ENCODE measurements at regions not wholly inside any gene's neighbourhood (a gene's known extent, or its start where the extent isn't known, plus 50 kb on each side); places are given as distances from the start of the nearest gene placed in this dataset.

DNA sequence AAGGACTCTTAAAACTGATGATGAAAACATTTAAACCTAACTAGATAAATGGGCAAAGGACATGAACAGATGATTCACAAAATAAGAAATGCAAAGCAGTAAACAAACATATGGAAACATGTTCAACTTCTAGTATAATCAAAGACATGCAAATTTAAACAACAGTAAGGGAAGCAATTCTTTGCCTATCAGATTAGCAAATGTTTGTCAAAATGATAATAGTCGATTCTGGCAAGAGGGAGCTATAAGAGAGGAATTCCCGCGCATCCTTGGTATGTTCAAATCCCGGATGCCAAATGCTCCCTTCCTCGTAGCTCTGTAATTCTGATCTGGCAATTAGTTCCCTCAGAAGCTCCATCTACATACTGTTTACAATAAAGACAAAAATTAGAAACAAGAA, 320.5 kb downstream of the PHKB start:
- H3K9me3 ChIP-seq = no peaks in the 10 kb centered on the region
- H3K4me1 ChIP-seq = no peaks in the 10 kb centered on the region
- no peak overlapping the region for H3K4me3 ChIP-seq
- TF ChIP-seq, protein P1, sequence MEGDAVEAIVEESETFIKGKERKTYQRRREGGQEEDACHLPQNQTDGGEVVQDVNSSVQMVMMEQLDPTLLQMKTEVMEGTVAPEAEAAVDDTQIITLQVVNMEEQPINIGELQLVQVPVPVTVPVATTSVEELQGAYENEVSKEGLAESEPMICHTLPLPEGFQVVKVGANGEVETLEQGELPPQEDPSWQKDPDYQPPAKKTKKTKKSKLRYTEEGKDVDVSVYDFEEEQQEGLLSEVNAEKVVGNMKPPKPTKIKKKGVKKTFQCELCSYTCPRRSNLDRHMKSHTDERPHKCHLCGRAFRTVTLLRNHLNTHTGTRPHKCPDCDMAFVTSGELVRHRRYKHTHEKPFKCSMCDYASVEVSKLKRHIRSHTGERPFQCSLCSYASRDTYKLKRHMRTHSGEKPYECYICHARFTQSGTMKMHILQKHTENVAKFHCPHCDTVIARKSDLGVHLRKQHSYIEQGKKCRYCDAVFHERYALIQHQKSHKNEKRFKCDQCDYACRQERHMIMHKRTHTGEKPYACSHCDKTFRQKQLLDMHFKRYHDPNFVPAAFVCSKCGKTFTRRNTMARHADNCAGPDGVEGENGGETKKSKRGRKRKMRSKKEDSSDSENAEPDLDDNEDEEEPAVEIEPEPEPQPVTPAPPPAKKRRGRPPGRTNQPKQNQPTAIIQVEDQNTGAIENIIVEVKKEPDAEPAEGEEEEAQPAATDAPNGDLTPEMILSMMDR (IDR thresholded peaks at IDR 0.05) = no peak
- no peak for DNase-seq (ENCODE audit: low spot score in 2 of 2)
- no peaks in the 10 kb centered on the region for H3K36me3 ChIP-seq
- intact Hi-C loops (cut with DNase I) = no loop called here
- no peaks in the 10 kb centered on the region for H3K27me3 ChIP-seq
- H3K27ac ChIP-seq = no peak overlapping the region

DNA sequence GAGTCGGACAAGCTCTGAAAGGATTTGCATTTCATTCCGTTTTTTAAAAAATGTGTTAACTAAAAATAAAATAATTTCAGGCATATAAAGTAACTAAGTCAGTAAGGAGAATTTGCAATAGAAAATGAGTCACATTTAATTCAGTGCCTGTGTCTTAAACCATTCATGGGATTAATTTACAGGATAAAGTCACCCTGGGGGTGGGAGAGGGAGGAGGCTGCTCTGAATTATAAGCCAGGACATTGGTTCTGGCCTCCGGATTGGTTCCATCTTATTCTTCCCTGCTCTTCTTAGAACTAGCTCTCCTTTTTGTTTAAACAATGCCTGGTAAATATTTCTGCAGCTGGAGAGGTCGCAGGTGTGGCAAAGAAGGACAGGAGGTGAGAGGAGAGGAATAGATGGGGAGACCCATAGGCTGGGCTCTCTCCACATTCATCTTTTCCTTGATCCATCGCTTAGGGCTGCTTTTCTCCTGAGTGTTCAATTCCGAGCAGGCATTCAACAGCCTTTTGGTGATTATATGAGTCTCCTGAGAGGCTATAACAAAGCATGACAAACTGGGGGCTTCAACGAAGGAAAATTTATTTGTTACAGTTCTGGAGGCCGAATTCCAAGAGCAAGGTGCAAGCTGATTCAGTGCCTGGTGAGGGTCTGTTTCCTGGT, 319.2 kb downstream of the PHKB start:
- no peaks in the 10 kb centered on the region for H3K9me3 ChIP-seq
- H3K27ac ChIP-seq = no peak overlapping the region
- no peaks in the 10 kb centered on the region for H3K36me3 ChIP-seq
- H3K27me3 ChIP-seq = no peaks in the 10 kb centered on the region
- intact Hi-C loops (cut with DNase I) = no loop called here
- H3K4me3 ChIP-seq = no peak overlapping the region
- DNase-seq (ENCODE audit: low spot score in 2 of 2) = no peak
- TF ChIP-seq, protein P1 (IDR thresholded peaks at IDR 0.05) = no peak
- H3K4me1 ChIP-seq = no peaks in the 10 kb centered on the region

DNA sequence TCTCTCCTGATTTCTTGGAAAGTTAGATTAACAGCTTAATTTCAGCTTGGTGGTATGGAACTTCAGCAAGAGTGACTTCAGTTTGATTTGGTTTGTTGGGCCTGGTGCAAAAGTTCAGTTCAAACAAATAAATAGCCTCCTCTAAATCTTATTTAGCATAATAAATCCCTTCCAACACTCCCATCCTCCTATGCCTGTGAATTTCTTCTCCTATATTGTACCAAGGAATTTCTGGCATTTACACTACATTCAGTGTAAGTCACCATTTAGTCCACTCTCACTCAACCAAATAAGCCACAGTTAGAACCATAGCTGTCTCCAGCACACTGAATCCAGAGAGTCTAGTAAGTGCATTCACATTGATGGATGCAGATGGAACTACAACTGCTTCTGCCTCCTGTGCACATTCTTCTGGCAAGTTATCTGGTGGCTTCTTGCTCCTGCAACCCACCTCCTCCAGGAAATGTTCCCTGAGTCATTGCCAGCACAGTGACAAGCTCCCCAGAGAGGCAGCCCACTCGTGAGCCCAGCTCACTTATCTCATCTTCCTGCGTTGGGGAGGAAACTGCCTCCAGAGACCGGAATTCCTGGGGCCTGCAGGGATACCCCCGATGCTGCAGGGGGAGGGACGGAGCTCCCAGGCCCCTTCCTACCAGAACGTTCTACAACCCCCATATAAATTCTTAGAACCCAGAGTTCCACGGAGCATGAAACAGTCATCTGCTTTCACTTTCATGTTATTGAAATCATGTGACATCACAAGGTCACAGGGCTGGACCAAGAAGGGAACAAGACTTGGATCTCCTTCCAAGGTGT, 318.3 kb downstream of the PHKB start:
- H3K4me3 ChIP-seq = peak overlapping the region; percentile 36 to 49
- DNase-seq (ENCODE audit: low spot score in 2 of 2) = no peak

DNA sequence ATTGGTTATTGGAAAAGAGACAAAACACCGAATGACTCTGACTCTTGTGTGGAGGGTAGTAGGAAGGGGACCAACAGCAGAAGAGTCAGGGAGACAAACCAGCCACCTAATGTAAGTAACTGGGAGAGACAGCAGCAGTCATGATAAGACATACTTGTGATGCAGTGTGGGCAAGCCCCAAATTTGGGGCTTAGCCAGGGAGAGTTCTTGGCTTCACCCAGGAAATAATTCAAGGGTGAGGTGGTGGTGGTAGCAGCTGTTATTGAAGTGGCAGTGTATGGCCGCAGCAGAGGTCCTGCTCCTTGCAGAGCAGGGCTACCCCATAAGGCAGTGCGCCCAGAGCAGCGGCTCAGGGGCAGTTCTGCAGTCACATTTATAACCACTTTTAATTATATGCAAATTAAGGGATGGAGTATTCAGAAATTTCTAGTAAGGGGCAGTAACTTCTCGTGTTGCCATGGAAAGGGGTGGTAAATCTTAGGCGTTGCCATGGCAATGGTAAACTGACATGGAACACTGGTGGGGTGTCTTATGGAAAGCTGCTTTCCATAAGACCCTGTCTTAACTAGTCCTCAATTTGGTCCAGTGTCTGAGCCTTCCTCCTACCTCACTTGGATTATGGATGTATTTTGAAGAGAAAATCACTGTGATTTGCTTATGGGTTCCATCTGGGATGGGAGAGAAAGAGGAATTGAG, 317.1 kb downstream of the PHKB start:
- TF ChIP-seq, protein P1 (IDR thresholded peaks at IDR 0.05) = no peak
- Histone ChIP-seq H3K4me3 (no peak overlapping the region), H3K4me1 (no peaks in the 10 kb centered on the region), H3K9me3 (no peaks in the 10 kb centered on the region), H3K27me3 (no peaks in the 10 kb centered on the region), H3K36me3 (no peaks in the 10 kb centered on the region), H3K27ac (no peak overlapping the region)
- no peak for DNase-seq (ENCODE audit: low spot score in 2 of 2)
- intact Hi-C loops (cut with DNase I) = no loop called here

More for the DNA sequence above, 318.3 kb downstream of the PHKB start:
- H3K9me3 ChIP-seq = no peaks in the 10 kb centered on the region
- no peak overlapping the region for H3K27ac ChIP-seq
- TF ChIP-seq, protein P1 (IDR thresholded peaks at IDR 0.05) = no peak
- no peaks in the 10 kb centered on the region for H3K27me3 ChIP-seq
- no peaks in the 10 kb centered on the region for H3K36me3 ChIP-seq
- intact Hi-C loops (cut with DNase I) = no loop called here
- H3K4me1 ChIP-seq = no peaks in the 10 kb centered on the region

DNA sequence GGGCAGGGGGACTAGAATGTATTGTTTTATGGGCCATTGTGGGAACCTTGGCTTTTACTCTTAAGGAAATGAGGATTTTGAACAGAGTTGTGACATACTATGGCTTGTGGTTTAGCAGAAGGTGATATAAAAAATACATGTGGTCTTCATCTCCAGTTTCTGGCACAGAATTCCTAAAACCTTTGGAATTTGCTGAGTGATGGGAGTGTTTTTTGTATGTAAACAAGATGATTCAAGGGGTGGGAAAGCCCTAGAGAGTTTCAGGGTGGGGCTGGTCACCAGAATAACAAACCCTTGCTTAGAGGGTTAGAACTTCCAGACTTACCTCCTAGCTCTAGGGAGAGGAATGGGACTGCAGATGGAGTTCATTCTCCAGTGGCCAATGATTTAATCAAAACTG, 316.1 kb downstream of the PHKB start:
- no peak overlapping the region for H3K4me3 ChIP-seq
- intact Hi-C loops (cut with DNase I) = no loop called here
- H3K4me1 ChIP-seq = no peaks in the 10 kb centered on the region
- H3K27ac ChIP-seq = no peak overlapping the region
- TF ChIP-seq, protein P1 (IDR thresholded peaks at IDR 0.05) = no peak
- no peaks in the 10 kb centered on the region for H3K9me3 ChIP-seq
- H3K27me3 ChIP-seq = no peaks in the 10 kb centered on the region
- DNase-seq (ENCODE audit: low spot score in 2 of 2) = no peak
- no peaks in the 10 kb centered on the region for H3K36me3 ChIP-seq

Measured in ascending aorta (tissue), 2 donors.